RKO (cell line): ENCODE measurements at regions not wholly inside any gene's neighbourhood (a gene's known extent, or its start where the extent isn't known, plus 50 kb on each side); places are given as distances from the start of the nearest gene placed in this dataset.
"Not testable (repeated sequence)": the region's sequence is repeated elsewhere in the genome, so short reads cannot be mapped to it uniquely, and the experiment has no call there.

Experiments used
- DNase-seq: peaks from one replicate; pipeline ENCODE4 v3.0.0-alpha.2; 2016; ENCODE audit warnings: low spot score

GRCh38 chr5:120151181-120151580 lies 312.9 kb upstream of the PRR16 start:
- no peak for DNase-seq

- no peak for DNase-seq
These were observed 312.3 kb upstream of the PRR16 start for GRCh38 chr5:120151825-120152224.

- peak; percentile 88 for DNase-seq
These were observed 311.6 kb upstream of the PRR16 start for GRCh38 chr5:120152472-120152871.

- no peak for DNase-seq
These were observed 311.2 kb upstream of the PRR16 start for GRCh38 chr5:120152931-120153330.

GRCh38 chr5:120153551-120153950 lies 310.5 kb upstream of the PRR16 start:
- no peak for DNase-seq

GRCh38 chr5:120155873-120156272 lies 308.2 kb upstream of the PRR16 start:
- no peak for DNase-seq

- no peak for DNase-seq
These were observed 305.9 kb upstream of the PRR16 start for GRCh38 chr5:120158211-120158610.

- no peak for DNase-seq
These were observed 304.9 kb upstream of the PRR16 start for GRCh38 chr5:120159155-120159554.

GRCh38 chr5:120160124-120160895 lies 303.8 kb upstream of the PRR16 start:
- no peak for DNase-seq

GRCh38 chr5:120162321-120162720 lies 301.8 kb upstream of the PRR16 start:
- DNase-seq, result no peak

- DNase-seq, result no peak
These were observed 300.1 kb upstream of the PRR16 start for GRCh38 chr5:120164037-120164436.

GRCh38 chr5:120164986-120165385 lies 299.1 kb upstream of the PRR16 start:
- no peak for DNase-seq

- no peak for DNase-seq
These were observed 291.0 kb upstream of the PRR16 start for GRCh38 chr5:120173125-120173524.

GRCh38 chr5:120174089-120174488 lies 290.0 kb upstream of the PRR16 start:
- no peak for DNase-seq

- not testable (repeated sequence) for DNase-seq
These were observed 282.9 kb upstream of the PRR16 start for GRCh38 chr5:120181238-120181637.

GRCh38 chr5:120194650-120195049 lies 269.4 kb upstream of the PRR16 start:
- DNase-seq, result not testable (repeated sequence)

- DNase-seq, result no peak
These were observed 264.5 kb upstream of the PRR16 start for GRCh38 chr5:120199559-120199958.

- no peak for DNase-seq
These were observed 257.0 kb upstream of the PRR16 start for GRCh38 chr5:120207129-120207528.

- no peak for DNase-seq
These were observed 247.1 kb upstream of the PRR16 start for GRCh38 chr5:120217001-120217400.

- DNase-seq, result no peak
These were observed 244.1 kb upstream of the PRR16 start for GRCh38 chr5:120219988-120220387.

- no peak for DNase-seq
These were observed 238.6 kb upstream of the PRR16 start for GRCh38 chr5:120225524-120225923.

GRCh38 chr5:120228262-120229031 lies 235.7 kb upstream of the PRR16 start:
- no peak for DNase-seq

GRCh38 chr5:120229036-120229435 lies 235.1 kb upstream of the PRR16 start:
- DNase-seq, result no peak
